ENCODE measurements at regions not wholly inside any gene's neighbourhood (a gene's known extent, or its start where the extent isn't known, plus 50 kb on each side); places are given as distances from the start of the nearest gene placed in this dataset.

DNA sequence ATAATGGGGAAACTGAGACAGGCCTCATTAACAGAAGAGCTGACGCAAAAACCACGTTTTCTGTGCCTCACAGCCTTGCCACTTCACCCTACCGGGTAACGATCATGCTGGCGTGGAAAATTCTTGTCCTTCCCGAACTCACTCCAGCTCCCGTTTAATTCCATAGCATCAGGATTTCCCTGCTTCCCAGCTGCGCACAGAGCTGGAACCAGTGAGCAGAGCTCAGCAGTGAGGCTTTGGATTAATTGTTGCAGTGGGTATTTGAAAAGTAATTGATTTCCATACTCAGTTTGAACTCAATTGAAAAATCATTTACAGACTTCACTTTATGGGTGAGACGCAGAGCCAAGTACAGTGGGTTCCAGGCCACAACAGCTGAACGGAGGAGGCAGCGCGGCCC, 199.0 kb upstream of the ADAMTS16 start:
- TF ChIP-seq, protein P1, sequence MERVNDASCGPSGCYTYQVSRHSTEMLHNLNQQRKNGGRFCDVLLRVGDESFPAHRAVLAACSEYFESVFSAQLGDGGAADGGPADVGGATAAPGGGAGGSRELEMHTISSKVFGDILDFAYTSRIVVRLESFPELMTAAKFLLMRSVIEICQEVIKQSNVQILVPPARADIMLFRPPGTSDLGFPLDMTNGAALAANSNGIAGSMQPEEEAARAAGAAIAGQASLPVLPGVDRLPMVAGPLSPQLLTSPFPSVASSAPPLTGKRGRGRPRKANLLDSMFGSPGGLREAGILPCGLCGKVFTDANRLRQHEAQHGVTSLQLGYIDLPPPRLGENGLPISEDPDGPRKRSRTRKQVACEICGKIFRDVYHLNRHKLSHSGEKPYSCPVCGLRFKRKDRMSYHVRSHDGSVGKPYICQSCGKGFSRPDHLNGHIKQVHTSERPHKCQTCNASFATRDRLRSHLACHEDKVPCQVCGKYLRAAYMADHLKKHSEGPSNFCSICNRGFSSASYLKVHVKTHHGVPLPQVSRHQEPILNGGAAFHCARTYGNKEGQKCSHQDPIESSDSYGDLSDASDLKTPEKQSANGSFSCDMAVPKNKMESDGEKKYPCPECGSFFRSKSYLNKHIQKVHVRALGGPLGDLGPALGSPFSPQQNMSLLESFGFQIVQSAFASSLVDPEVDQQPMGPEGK (tag by site-specific recombination; IDR thresholded peaks at IDR 0.05): no peak
- no peak for TF ChIP-seq YY1 (tag by site-specific recombination; IDR thresholded peaks at IDR 0.05)
- TF ChIP-seq PRDM10 (tag by site-specific recombination; IDR thresholded peaks at IDR 0.05): no peak
- TF ChIP-seq ZNF354C (tag by site-specific recombination; IDR thresholded peaks at IDR 0.05; ENCODE audit: borderline replicate concordance, low read depth): no peak
- TF ChIP-seq ZNF221 (tag by site-specific recombination; IDR thresholded peaks at IDR 0.05; ENCODE audit: borderline replicate concordance): no peak
- no peak for TF ChIP-seq ZNF157 (tag by site-specific recombination; IDR thresholded peaks at IDR 0.05)
- TF ChIP-seq SALL2 (tag by site-specific recombination; IDR thresholded peaks at IDR 0.05; ENCODE audit: borderline replicate concordance): no peak
- TF ChIP-seq ZBTB1 (tag by site-specific recombination; IDR thresholded peaks at IDR 0.05): no peak
- TF ChIP-seq ZNF292 (tag by site-specific recombination; IDR thresholded peaks at IDR 0.05; ENCODE audit: borderline replicate concordance, low read depth): no peak
- no peak for TF ChIP-seq MZF1 (tag by site-specific recombination; IDR thresholded peaks at IDR 0.05; ENCODE audit: borderline replicate concordance)
- TF ChIP-seq ZNF677 (tag by site-specific recombination; IDR thresholded peaks at IDR 0.05): no peak
- no peak for TF ChIP-seq ZNF792 (tag by site-specific recombination; IDR thresholded peaks at IDR 0.05)
- TF ChIP-seq ZSCAN23 (tag by site-specific recombination; IDR thresholded peaks at IDR 0.05): no peak
- no peak for TF ChIP-seq ZNF239 (tag by site-specific recombination; IDR thresholded peaks at IDR 0.05)
- no peak for TF ChIP-seq ZNF501 (tag by site-specific recombination; IDR thresholded peaks at IDR 0.05)
- TF ChIP-seq ZNF558 (tag by site-specific recombination; IDR thresholded peaks at IDR 0.05): no peak
- no peak for TF ChIP-seq ZNF391 (tag by site-specific recombination; IDR thresholded peaks at IDR 0.05; ENCODE audit: borderline replicate concordance, low read depth)
- TF ChIP-seq ZEB2 (tag by site-specific recombination; IDR thresholded peaks at IDR 0.05): no peak
- H3K9me3 ChIP-seq (ENCODE audit: control insufficient read depth, insufficient read depth, low read depth, low read length): no peaks in the 10 kb centered on the region
- no peaks in the 10 kb centered on the region for H3K36me3 ChIP-seq (ENCODE audit: control insufficient read depth in 2 of 2, insufficient read depth in 1 of 2, low read length in 2 of 2)
- POLR2A ChIA-PET: interaction anchor here (0.8 kb wide), 1 partner anchor 481 kb away, joined by 3 read pairs; the partner anchor contains the start of gene ICE1
- H3K4me1 ChIP-seq (ENCODE audit: control insufficient read depth, insufficient read depth, low read length): no peaks in the 10 kb centered on the region
- H3K27ac ChIP-seq (ENCODE audit: extremely low read depth, low read depth, low read length): no peak overlapping the region
- no peak overlapping the region for H3K4me3 ChIP-seq (ENCODE audit: low read depth, low read length)
- CTCF ChIA-PET: interaction anchor here (0.6 to 2.9 kb wide), 20 partner anchors 10 to 1427 kb away, joined by 3 to 31 read pairs (median 4); no protein-coding TSS in a partner anchor

GRCh38 chr5:4941957-4942830, 197.9 kb upstream of the ADAMTS16 start:
- Histone ChIP-seq H3K36me3 (ENCODE audit: control insufficient read depth in 2 of 2, insufficient read depth in 1 of 2, low read length in 2 of 2) (no peaks in the 10 kb centered on the region), H3K4me3 (ENCODE audit: low read depth, low read length) (no peak overlapping the region), H3K27ac (ENCODE audit: extremely low read depth, low read depth, low read length) (no peak overlapping the region), H3K4me1 (ENCODE audit: control insufficient read depth, insufficient read depth, low read length) (no peaks in the 10 kb centered on the region), H3K9me3 (ENCODE audit: control insufficient read depth, insufficient read depth, low read depth, low read length) (no peaks in the 10 kb centered on the region)
- ChIA-PET CTCF (interaction anchor here (0.6 to 2.9 kb wide), 32 partner anchors 9 to 1267 kb away, joined by 3 to 31 read pairs (median 4); no protein-coding TSS in a partner anchor), POLR2A (no interaction called here)
- no peak for TF ChIP-seq ZNF266 (tag by site-specific recombination; IDR thresholded peaks at IDR 0.05; ENCODE audit: low read depth)
- TF ChIP-seq, protein P2, sequence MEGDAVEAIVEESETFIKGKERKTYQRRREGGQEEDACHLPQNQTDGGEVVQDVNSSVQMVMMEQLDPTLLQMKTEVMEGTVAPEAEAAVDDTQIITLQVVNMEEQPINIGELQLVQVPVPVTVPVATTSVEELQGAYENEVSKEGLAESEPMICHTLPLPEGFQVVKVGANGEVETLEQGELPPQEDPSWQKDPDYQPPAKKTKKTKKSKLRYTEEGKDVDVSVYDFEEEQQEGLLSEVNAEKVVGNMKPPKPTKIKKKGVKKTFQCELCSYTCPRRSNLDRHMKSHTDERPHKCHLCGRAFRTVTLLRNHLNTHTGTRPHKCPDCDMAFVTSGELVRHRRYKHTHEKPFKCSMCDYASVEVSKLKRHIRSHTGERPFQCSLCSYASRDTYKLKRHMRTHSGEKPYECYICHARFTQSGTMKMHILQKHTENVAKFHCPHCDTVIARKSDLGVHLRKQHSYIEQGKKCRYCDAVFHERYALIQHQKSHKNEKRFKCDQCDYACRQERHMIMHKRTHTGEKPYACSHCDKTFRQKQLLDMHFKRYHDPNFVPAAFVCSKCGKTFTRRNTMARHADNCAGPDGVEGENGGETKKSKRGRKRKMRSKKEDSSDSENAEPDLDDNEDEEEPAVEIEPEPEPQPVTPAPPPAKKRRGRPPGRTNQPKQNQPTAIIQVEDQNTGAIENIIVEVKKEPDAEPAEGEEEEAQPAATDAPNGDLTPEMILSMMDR (tag by site-specific recombination; IDR thresholded peaks at IDR 0.05): peak; percentile 75
- TF ChIP-seq ZNF654 (tag by site-specific recombination; IDR thresholded peaks at IDR 0.05; ENCODE audit: low read depth): peak; percentile 24; the same call in 1 of the 2 replicates
- no peak for TF ChIP-seq ZNF692 (tag by site-specific recombination; IDR thresholded peaks at IDR 0.05)
